ENCODE measurements at regions not wholly inside any gene's neighbourhood (a gene's known extent, or its start where the extent isn't known, plus 50 kb on each side); places are given as distances from the start of the nearest gene placed in this dataset.

DNA sequence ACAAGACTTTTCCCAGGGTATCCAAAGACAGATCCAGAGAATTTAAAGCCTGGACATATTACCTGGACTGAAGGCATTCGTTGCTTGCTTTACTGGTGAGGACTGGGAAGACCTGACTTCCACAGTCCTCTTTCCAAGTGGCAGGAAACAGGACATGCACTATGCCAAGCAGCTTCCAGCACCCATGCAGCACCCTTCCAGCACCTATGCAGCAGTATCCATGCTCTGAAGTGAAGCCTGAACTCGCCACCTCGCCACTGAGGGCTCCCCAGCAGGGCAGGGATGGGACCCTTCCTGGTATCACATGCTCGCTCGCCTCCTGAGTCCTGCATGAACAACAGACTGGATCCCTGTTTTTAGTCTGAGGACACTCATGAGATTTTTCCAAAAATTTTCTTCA is 189.9 kb upstream of the KLF14 start:
- TF ChIP-seq, protein P1, sequence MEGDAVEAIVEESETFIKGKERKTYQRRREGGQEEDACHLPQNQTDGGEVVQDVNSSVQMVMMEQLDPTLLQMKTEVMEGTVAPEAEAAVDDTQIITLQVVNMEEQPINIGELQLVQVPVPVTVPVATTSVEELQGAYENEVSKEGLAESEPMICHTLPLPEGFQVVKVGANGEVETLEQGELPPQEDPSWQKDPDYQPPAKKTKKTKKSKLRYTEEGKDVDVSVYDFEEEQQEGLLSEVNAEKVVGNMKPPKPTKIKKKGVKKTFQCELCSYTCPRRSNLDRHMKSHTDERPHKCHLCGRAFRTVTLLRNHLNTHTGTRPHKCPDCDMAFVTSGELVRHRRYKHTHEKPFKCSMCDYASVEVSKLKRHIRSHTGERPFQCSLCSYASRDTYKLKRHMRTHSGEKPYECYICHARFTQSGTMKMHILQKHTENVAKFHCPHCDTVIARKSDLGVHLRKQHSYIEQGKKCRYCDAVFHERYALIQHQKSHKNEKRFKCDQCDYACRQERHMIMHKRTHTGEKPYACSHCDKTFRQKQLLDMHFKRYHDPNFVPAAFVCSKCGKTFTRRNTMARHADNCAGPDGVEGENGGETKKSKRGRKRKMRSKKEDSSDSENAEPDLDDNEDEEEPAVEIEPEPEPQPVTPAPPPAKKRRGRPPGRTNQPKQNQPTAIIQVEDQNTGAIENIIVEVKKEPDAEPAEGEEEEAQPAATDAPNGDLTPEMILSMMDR (IDR thresholded peaks at IDR 0.05), result no peak
- TF ChIP-seq POLR2A (IDR thresholded peaks at IDR 0.05), result no peak

Data from testis (tissue), 2 donors.